ENCODE measurements at regions not wholly inside any gene's neighbourhood (a gene's known extent, or its start where the extent isn't known, plus 50 kb on each side); places are given as distances from the start of the nearest gene placed in this dataset.

DNA sequence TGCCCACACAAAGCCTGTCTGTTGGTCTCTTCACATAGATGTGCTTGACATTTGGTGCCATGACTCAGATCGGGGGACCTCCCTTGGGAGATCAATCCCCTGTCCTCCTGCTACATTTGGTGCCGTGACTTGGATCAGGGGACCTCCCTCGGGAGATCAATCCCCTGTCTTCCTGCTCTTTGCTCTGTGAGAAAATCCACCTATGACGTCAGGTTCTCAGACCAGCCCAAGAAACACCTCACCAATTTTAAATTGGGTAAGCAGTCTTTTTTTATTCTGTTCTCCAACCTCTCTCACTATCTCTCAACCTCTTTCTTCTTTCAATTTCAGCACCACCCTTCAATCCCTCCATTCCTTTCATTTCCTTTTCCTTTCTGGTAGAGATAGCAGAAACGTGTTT is 159.6 kb upstream of the AGTR2 start:
- TF ChIP-seq, protein P1, sequence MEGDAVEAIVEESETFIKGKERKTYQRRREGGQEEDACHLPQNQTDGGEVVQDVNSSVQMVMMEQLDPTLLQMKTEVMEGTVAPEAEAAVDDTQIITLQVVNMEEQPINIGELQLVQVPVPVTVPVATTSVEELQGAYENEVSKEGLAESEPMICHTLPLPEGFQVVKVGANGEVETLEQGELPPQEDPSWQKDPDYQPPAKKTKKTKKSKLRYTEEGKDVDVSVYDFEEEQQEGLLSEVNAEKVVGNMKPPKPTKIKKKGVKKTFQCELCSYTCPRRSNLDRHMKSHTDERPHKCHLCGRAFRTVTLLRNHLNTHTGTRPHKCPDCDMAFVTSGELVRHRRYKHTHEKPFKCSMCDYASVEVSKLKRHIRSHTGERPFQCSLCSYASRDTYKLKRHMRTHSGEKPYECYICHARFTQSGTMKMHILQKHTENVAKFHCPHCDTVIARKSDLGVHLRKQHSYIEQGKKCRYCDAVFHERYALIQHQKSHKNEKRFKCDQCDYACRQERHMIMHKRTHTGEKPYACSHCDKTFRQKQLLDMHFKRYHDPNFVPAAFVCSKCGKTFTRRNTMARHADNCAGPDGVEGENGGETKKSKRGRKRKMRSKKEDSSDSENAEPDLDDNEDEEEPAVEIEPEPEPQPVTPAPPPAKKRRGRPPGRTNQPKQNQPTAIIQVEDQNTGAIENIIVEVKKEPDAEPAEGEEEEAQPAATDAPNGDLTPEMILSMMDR (IDR thresholded peaks at IDR 0.05), result no peak
- no peak for TF ChIP-seq POLR2AphosphoS5 (IDR thresholded peaks at IDR 0.05; ENCODE audit: insufficient read depth in 1 of 2, low read depth in 1 of 2)
- no peak for TF ChIP-seq POLR2A (IDR thresholded peaks at IDR 0.05)
